GM12872 (cell line): ENCODE measurements at regions not wholly inside any gene's neighbourhood (a gene's known extent, or its start where the extent isn't known, plus 50 kb on each side); places are given as distances from the start of the nearest gene placed in this dataset.

Source experiments
- TF ChIP-seq, protein P1 (sequence below): IDR thresholded peaks from 3 replicates; pipeline ENCODE4 v1.5.1; 2011; ENCODE audit warnings: low read depth, mild to moderate bottlenecking, low read length, moderate library complexity; ENCODE audit not compliant: insufficient read depth

DNA sequence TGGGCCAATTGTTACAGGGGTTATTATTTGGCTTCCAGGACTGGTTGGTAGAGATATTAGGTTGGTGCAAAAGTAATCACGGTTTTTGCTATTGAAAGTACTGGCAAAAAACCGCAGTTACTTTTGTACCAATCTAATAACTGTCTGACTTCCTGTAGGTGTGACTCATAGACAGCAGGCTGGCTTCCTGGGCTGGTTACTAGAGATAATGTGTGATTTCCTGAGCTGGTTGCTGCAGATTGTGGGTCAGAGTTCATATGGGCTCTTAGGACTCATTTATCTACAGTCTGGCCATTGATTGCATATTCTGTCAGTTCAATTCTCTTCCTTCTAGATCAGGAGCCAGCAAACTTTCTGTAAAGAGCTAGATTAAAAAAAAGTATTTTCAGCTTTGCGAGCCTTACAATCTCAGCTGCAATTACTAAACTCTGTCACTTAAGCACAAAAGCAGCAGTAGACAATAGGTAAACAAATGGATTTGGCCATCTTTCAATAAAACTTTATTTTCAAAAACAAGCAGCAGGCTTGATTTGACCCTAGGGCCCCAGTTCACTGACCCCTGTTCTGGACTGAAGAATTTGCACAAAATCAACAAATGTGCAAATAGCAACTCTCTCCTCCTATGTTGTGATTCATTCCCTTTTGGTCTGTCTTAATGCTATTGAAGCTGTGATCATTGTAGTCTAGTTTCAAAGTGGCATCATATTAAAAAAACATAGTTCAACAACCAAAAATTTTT is 50.8 kb upstream of the BOD1L1 start:
- TF ChIP-seq, protein P1, sequence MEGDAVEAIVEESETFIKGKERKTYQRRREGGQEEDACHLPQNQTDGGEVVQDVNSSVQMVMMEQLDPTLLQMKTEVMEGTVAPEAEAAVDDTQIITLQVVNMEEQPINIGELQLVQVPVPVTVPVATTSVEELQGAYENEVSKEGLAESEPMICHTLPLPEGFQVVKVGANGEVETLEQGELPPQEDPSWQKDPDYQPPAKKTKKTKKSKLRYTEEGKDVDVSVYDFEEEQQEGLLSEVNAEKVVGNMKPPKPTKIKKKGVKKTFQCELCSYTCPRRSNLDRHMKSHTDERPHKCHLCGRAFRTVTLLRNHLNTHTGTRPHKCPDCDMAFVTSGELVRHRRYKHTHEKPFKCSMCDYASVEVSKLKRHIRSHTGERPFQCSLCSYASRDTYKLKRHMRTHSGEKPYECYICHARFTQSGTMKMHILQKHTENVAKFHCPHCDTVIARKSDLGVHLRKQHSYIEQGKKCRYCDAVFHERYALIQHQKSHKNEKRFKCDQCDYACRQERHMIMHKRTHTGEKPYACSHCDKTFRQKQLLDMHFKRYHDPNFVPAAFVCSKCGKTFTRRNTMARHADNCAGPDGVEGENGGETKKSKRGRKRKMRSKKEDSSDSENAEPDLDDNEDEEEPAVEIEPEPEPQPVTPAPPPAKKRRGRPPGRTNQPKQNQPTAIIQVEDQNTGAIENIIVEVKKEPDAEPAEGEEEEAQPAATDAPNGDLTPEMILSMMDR = no peak

DNA sequence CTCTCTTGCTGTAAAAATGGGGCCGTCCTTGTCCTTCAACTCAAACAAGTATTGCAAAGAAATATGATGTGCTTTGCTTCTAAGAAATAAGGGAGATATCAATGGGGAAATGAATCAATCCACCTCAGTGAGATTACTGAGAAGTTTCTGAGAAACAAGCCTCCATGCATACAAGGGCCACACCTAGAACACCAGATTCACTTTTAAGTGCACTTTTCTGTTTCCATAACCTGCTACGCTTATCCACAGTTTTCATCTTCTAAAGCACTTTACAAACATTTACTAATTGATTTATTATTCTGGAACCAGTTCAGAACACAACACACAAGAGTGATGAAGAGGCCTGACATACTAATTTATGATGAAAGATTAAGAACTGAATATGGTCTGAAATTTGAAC is 54.0 kb upstream of the BOD1L1 start:
- TF ChIP-seq, protein P1 = no peak

DNA sequence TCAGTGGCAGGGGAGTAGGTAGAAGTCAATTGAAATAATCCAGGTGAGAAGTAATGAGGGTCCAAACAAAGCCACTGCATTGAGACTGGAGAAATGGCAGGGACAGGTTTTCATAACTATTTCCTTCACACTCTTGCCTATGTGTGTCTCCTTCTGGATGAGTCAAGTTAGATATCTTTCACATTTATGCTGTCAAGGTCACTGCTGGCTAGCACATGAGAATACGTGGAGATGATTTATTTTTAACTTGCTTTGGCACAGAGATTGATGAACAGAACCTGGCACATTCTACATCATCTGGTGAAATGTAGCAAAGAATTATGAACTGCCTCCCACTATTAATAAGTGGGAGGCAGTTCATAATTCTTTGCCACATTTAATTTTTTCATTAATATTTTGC is 66.7 kb upstream of the BOD1L1 start:
- TF ChIP-seq, protein P1 = no peak

DNA sequence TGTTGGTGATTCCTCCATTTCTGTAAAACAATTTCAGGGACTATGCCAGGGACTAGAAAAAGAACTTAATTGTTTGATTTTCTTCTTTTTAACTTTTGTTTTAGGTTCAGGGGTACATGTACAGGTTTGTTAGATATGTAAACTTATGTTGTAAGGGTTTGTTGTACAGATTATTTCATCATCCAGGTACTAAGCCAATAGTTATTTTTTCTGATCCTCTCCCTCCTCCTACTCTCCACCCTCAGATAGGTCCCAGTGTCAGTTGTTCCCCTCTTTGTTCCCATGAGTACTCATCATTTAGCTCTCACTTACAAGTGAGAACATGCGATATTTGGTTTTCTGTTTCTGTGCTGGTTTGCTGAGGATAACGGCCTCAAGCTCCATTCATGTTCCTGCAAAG is 70.8 kb upstream of the BOD1L1 start:
- TF ChIP-seq, protein P1 = no peak

DNA sequence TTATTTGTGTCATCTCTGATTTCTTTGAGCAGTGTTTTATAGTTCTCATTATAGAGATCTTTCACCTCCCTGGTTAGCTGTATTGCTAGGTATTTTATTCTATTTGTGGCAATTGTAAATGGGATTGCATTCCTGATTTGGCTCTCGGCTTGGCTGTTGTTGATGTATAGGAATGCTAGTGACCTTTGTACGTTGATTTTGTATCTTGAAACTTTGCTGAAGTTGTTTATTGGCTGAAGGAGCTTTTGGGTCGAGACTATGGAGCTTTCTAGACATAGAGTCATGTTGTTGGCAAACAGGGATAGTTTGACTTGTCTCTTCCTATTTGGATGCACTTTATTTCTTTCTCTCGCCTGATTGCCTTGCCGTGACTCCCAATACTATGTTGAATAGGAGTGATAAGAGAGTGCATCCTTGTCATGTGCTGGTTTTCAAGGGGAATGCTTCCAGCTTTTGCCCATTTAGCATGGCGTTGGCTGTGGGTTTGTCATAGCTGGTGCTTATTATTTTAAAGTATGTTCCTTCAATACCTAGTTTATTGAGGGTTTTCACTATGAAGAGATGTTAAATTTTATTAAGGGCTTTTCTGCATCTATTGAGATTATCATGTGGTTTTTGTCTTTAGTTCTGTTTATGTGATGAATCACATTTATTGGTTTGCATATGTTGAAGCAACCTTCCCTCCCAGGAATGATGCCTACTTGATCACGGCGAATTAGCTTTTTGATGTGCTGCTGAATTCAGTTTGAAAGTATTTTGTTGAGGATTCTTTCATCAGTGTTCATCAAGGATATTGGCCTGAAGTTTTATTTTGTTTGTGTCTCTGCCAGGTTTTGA is 72.7 kb upstream of the BOD1L1 start:
- TF ChIP-seq, protein P1 = no peak

DNA sequence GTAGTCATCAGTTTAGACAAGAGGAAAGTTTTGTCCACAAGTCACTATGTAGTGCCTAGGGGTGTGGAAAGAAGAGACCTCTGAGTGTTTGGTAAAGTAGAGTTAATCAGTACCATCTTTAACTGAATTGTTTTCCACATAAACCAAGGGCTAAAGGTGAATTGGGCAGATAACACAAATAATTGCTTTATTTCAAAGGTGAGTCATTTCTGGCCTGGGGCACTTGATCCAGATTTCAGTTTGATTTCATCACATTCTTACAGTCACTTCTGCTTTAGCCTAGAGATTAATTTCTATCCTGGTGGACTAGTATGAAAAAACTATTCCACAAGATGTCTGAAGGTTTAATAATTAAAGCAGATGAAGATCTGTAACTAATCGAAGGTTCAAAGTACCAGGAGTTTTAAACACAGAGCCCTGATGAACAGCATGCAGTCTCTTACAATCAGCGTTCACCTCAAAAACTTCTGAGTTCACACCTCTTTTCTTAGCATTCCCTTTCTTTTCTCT is 74.5 kb upstream of the BOD1L1 start:
- TF ChIP-seq, protein P1 = no peak

DNA sequence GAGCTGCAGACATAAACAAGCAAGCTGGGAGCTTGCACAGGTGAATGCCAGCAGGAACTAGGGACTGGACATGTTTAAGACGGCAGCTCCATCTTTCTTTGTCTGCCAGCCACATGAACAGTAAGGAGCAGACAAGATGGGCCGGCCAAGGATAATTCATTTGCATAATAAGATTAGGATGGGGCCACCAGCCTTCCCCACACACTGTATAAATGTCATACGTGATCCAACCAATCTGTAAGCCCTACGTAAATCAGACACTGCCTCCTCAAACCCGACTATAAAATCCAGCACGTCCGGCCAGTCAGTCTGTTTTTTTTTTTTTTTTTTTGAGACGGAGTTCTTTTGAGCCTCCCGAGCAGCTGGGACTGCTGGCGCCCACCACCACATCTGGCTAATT is 75.6 kb upstream of the BOD1L1 start:
- TF ChIP-seq, protein P1 = no peak
